NCI-H146 treated with DMSO at 0.1 percent for 48 hours (cell line): ENCODE measurements at regions not wholly inside any gene's neighbourhood (a gene's known extent, or its start where the extent isn't known, plus 50 kb on each side); places are given as distances from the start of the nearest gene placed in this dataset.

Source experiments
- DNase-seq: peaks from one replicate; lab custom pipeline; 2025; ENCODE audit not compliant: unreplicated experiment; lab: John Stamatoyannopoulos, UW

GRCh38 chr5:33238826-33239695, 201.7 kb upstream of the TARS1 start:
- DNase-seq = no peak

GRCh38 chr5:33240558-33240957, 200.2 kb upstream of the TARS1 start:
- DNase-seq = no peak

GRCh38 chr5:33241802-33242201, 199.0 kb upstream of the TARS1 start:
- DNase-seq = no peak

GRCh38 chr5:33242277-33242676, 198.5 kb upstream of the TARS1 start:
- no peak for DNase-seq

GRCh38 chr5:33244441-33245150, 196.2 kb upstream of the TARS1 start:
- no peak for DNase-seq

GRCh38 chr5:33254579-33254978, 186.2 kb upstream of the TARS1 start:
- DNase-seq = no peak

- DNase-seq = no peak
Observed at GRCh38 chr5:33257807-33258429, 182.8 kb upstream of the TARS1 start.

GRCh38 chr5:33258553-33258952, 182.2 kb upstream of the TARS1 start:
- DNase-seq = no peak

- no peak for DNase-seq
Observed at GRCh38 chr5:33260098-33260497, 180.7 kb upstream of the TARS1 start.

- no peak for DNase-seq
Observed at GRCh38 chr5:33261305-33261704, 179.5 kb upstream of the TARS1 start.

- DNase-seq = no peak
Observed at GRCh38 chr5:33261747-33262146, 179.0 kb upstream of the TARS1 start.

GRCh38 chr5:33267801-33268200, 173.0 kb upstream of the TARS1 start:
- DNase-seq = no peak

GRCh38 chr5:33268374-33268773, 172.4 kb upstream of the TARS1 start:
- DNase-seq = no peak

GRCh38 chr5:33270671-33271070, 170.1 kb upstream of the TARS1 start:
- no peak for DNase-seq

- DNase-seq = no peak
Observed at GRCh38 chr5:33271606-33272005, 169.2 kb upstream of the TARS1 start.

GRCh38 chr5:33272288-33272687, 168.5 kb upstream of the TARS1 start:
- no peak for DNase-seq

GRCh38 chr5:33273985-33274384, 166.8 kb upstream of the TARS1 start:
- DNase-seq = no peak

- no peak for DNase-seq
Observed at GRCh38 chr5:33275391-33275790, 165.4 kb upstream of the TARS1 start.

- DNase-seq = no peak
Observed at GRCh38 chr5:33275921-33276627, 164.7 kb upstream of the TARS1 start.

- DNase-seq = no peak
Observed at GRCh38 chr5:33276628-33276950, 164.2 kb upstream of the TARS1 start.

- DNase-seq = no peak
Observed at GRCh38 chr5:33277061-33277650, 163.6 kb upstream of the TARS1 start.
